Pancreas (tissue), 10 donors: ENCODE measurements at regions not wholly inside any gene's neighbourhood (a gene's known extent, or its start where the extent isn't known, plus 50 kb on each side); places are given as distances from the start of the nearest gene placed in this dataset.

ENCODE experiments used
- ATAC-seq, 4 donors: fragments of 200-7000 bp; cut with Tn5 transposase; one replicate each; pipeline versions ENCODE4 v1.8.0 to v1.9.1; 2020; ENCODE audit warnings: mild to moderate bottlenecking in 4 of 4, moderate library complexity in 4 of 4
- DNase-seq, 6 donors: peaks; one replicate each; pipeline ENCODE4 v3.0.0-alpha.2; 2020
- FAIRE-seq: peaks from 2 replicates; lab custom pipeline; 2012; peaks lifted over from hg19 to GRCh38; lab: Jason Lieb, UNC
- H3K27ac ChIP-seq, 4 donors: fragments of 200-600 bp; sonication (generic); 1 replicate in 3 of 4; 2 replicates in 1 of 4; pipeline versions ENCODE4 v1.5.0 to v1.8.0; 2020
- H3K27me3 ChIP-seq, 4 donors: fragments of 200-600 bp; one replicate each; pipeline ENCODE4 v1.8.0; 2021
- H3K36me3 ChIP-seq, 3 donors: fragments of 200-600 bp; sonication (generic) in 1 of 3; one replicate each; pipeline versions ENCODE4 v1.5.0 to v1.8.0; 2020 to 2021
- H3K4me1 ChIP-seq, 3 donors: fragments of 200-600 bp; one replicate each; pipeline ENCODE4 v1.8.0; 2021
- H3K4me3 ChIP-seq, 4 donors: fragments of 200-600 bp; sonication (generic) in 2 of 4; one replicate each; pipeline versions ENCODE4 v1.5.0 to v1.8.0; 2020 to 2021
- H3K9me3 ChIP-seq, 4 donors: fragments of 200-600 bp; one replicate each; pipeline ENCODE4 v1.8.0; 2021
- CTCF ChIP-seq, 4 donors: fragments of 200-600 bp; sonication (generic) in 3 of 4; IDR thresholded peaks; one replicate each; pipeline versions ENCODE4 v1.5.0 to v1.8.0; 2021; ENCODE audit warnings: antibody characterized with exemption in 4 of 4
- WGBS, 2 donors: extraction: QIAGEN DNeasy Blood & Tissue Kit; methylation state at CpG; one replicate each; pipeline ENCODE4 v1.1.7; 2013; 5-methylcytosine and 5-hydroxymethylcytosine counted together
- intact Hi-C, 3 donors: fragments of 100-400 bp; cut with DNase I; formaldehyde crosslinking; loops; one replicate each; pipeline versions ENCODE4 v1.11.1 to v1.14.2; 2022
- donor health status: healthy with polysubstance abuse.
- donor health status: DM: no; HTN: no; CAD: no; lungs with moderate emphysema.
- donor health status: DM: no; HTN: no; CAD: no.
- donor health status: control.
- donor health status: control.
- donor health status: Bipolar disorder and iron deficiency.
- donor health status: DM: yes; HTN: yes; CAD: no.
- donor health status: DM: no; HTN: no; CAD: no.
- donor health status: DM: no; HTN: no; CAD: no.
- donor health status: DM: yes; HTN: yes; CAD: no.

GRCh38 chr1:70805641-70806040 lies 242.0 kb downstream of the PTGER3 start:
- 74 to 86% methylated on average over 6 of the region's 6 CpGs for whole genome bisulfite sequencing, 2 donors
- intact Hi-C loops = no loop called here
- no peak for ATAC-seq
- Histone ChIP-seq H3K27ac (no peak overlapping the region), H3K9me3 (no peaks in the 10 kb centered on the region), H3K27me3 (no peaks in the 10 kb centered on the region), H3K4me3 (no peak overlapping the region), H3K36me3 (no peaks in the 10 kb centered on the region), H3K4me1 (no peaks in the 10 kb centered on the region)
- no peak for DNase-seq
- no peak for TF ChIP-seq CTCF (IDR thresholded peaks at IDR 0.05)
- FAIRE-seq = no peak

- no peak for FAIRE-seq
- Histone ChIP-seq H3K36me3 (no peaks in the 10 kb centered on the region), H3K27me3 (no peaks in the 10 kb centered on the region), H3K4me3 (no peak overlapping the region), H3K4me1 (no peaks in the 10 kb centered on the region), H3K27ac (no peak overlapping the region), H3K9me3 (no peaks in the 10 kb centered on the region)
- no peak for ATAC-seq
- peak in 1 of 6 donors; percentile 12 for DNase-seq
- no peak for TF ChIP-seq CTCF (IDR thresholded peaks at IDR 0.05)
- intact Hi-C loops = no loop called here
- 31 to 60% methylated on average over 3 of the region's 3 CpGs for WGBS, 2 donors
Observed at GRCh38 chr1:70807088-70807664, 240.4 kb downstream of the PTGER3 start.

DNA sequence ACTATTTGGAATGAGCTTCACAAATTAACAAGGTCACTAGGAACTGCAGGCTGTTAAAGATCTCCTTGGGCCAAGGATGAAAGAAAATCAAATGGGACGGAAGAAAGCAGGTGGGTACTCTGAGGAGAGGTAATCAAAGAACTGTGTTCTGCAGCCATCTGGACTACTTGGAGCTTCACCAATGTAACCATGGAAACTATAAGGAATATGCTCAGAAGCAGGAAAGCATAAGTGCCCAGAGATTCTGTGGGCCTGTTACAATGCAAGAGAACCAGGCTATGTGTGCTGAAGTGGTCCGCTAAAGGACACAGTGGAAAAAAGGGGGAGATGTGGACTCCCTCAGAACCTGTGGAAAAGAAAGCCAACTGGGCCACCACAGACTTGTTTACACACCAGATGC lies 238.5 kb downstream of the PTGER3 start:
- Histone ChIP-seq H3K27me3 (no peaks in the 10 kb centered on the region), H3K4me3 (no peak overlapping the region), H3K4me1 (no peaks in the 10 kb centered on the region), H3K36me3 (no peaks in the 10 kb centered on the region), H3K9me3 (no peaks in the 10 kb centered on the region), H3K27ac (no peak overlapping the region)
- intact Hi-C loops = no loop called here
- no peak for TF ChIP-seq CTCF (IDR thresholded peaks at IDR 0.05)
- DNase-seq (no peak), ATAC-seq (no peak), FAIRE-seq (no peak)
- WGBS, 2 donors = 62 to 64% methylated on average over 2 of the region's 2 CpGs

DNA sequence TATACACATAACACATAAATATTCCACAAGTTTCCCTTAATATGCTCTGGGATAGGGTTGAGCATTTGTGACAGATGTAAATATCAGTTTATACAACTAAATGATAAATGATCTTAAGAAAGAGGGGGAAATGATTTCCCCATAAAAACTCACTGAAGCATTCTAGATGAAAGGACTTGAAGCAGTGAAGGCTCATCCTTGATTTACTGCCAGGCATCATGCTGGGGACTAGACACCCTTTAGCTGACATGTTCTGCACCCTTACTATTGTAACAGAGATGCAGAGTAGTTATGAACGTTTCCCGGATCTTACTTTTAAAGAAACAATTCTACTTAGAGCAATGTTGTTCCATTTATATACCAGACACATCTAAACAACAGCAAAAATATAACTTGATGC lies 235.8 kb downstream of the PTGER3 start:
- Histone ChIP-seq H3K36me3 (no peaks in the 10 kb centered on the region), H3K4me1 (no peaks in the 10 kb centered on the region), H3K27ac (no peak overlapping the region), H3K27me3 (no peaks in the 10 kb centered on the region), H3K4me3 (no peak overlapping the region), H3K9me3 (no peaks in the 10 kb centered on the region)
- FAIRE-seq (no peak), DNase-seq (no peak), ATAC-seq (no peak)
- intact Hi-C loops = no loop called here
- 73 to 85% methylated on average over 2 of the region's 2 CpGs for WGBS, 2 donors
- no peak for TF ChIP-seq CTCF (IDR thresholded peaks at IDR 0.05)

DNA sequence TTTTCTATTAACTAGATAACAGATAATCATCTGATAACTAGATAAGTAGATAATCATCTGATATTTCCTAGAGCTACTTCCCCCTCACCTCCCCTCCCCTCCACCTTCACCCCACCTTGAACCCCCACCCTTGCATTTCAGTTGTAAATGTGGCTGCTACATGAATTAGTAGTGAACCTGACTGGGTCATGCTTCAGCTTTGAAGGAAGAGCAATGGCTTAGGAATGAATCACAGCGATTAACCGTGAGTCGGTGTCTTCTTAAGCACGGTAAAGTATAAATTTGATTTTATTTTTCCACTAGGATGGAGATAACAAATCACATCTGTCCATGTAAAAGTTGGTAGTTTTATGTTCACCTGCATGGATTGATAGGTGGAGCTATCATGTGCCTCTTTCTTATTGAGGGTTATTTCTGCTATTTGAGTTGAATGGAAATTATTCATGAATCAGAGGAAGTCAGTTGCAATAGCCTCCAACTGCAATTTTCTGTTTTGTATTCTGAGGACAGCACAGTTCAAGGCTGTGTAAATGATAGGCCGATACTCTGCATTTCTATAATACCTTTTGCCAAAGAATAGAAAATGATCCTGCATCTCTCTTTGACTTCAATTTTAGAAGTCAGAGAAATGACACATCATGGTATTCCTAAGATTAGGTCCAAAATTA lies 235.0 kb downstream of the PTGER3 start:
- intact Hi-C loops = no loop called here
- no peak for ATAC-seq

More for the DNA sequence above, 235.0 kb downstream of the PTGER3 start:
- FAIRE-seq = no peak
- DNase-seq = no peak
- Histone ChIP-seq H3K36me3 (no peaks in the 10 kb centered on the region), H3K4me1 (no peaks in the 10 kb centered on the region), H3K27ac (no peak overlapping the region), H3K9me3 (no peaks in the 10 kb centered on the region), H3K27me3 (no peaks in the 10 kb centered on the region), H3K4me3 (no peak overlapping the region)
- 83 to 86% methylated on average over 5 of the region's 5 CpGs for WGBS, 2 donors
- no peak for TF ChIP-seq CTCF (IDR thresholded peaks at IDR 0.05)
